GM23338 (cell line): ENCODE measurements at regions not wholly inside any gene's neighbourhood (a gene's known extent, or its start where the extent isn't known, plus 50 kb on each side); places are given as distances from the start of the nearest gene placed in this dataset.
A peak's percentile ranks its signal among the peaks of the same experiment; 100 is the strongest.

Source experiments
- ATAC-seq: fragments of 200-7000 bp; cut with Tn5 transposase; 3 replicates; pipeline ENCODE4 v1.9.1; 2020
- DNase-seq: peaks from one replicate; pipeline ENCODE4 v3.0.0-alpha.2; 2015; ENCODE audit warnings: low spot score
- H2AFZ ChIP-seq: fragments of 200-600 bp; sonication (generic); 2 replicates; pipeline ENCODE4 v1.8.0; 2016; ENCODE audit warnings: antibody characterized with exemption, mild to moderate bottlenecking, moderate library complexity
- H3F3A ChIP-seq: fragments of 200-600 bp; sonication (generic); replicated peaks from 2 replicates; pipeline ENCODE4 v1.8.0; 2017; ENCODE audit warnings: antibody characterized with exemption, mixed run types, low read depth
- H3K27ac ChIP-seq: fragments of 200-600 bp; sonication (generic); 2 replicates; pipeline ENCODE4 v1.6.1; 2016; ENCODE audit warnings: low read depth
- H3K27me3 ChIP-seq: fragments of 200-600 bp; sonication (generic); 2 replicates; pipeline ENCODE4 v1.8.0; 2016; ENCODE audit warnings: mild to moderate bottlenecking, mixed run types, moderate library complexity; ENCODE audit not compliant: insufficient read depth
- H3K36me3 ChIP-seq: fragments of 200-600 bp; sonication (generic); 2 replicates; pipeline ENCODE4 v1.8.0; 2016; ENCODE audit warnings: mild to moderate bottlenecking; ENCODE audit not compliant: insufficient read depth
- H3K4me1 ChIP-seq: fragments of 200-600 bp; sonication (generic); 2 replicates; pipeline ENCODE4 v1.8.0; 2016; ENCODE audit warnings: mild to moderate bottlenecking, moderate library complexity; ENCODE audit not compliant: insufficient read depth
- H3K4me2 ChIP-seq: fragments of 200-600 bp; sonication (generic); 2 replicates; pipeline ENCODE4 v1.7.1; 2017; ENCODE audit warnings: mixed run types
- H3K4me3 ChIP-seq: fragments of 200-600 bp; sonication (generic); 2 replicates; pipeline ENCODE4 v1.6.1; 2016; ENCODE audit warnings: mixed run types
- H3K79me2 ChIP-seq: fragments of 200-600 bp; sonication (generic); replicated peaks from 2 replicates; pipeline ENCODE4 v1.8.0; 2017; ENCODE audit warnings: mild to moderate bottlenecking; ENCODE audit not compliant: insufficient read depth
- H3K9me2 ChIP-seq: fragments of 200-600 bp; sonication (generic); 2 replicates; pipeline ENCODE4 v1.8.0; 2017; ENCODE audit not compliant: insufficient read depth
- H4K20me1 ChIP-seq: fragments of 200-600 bp; sonication (generic); replicated peaks from 2 replicates; pipeline ENCODE4 v1.8.0; 2017; ENCODE audit warnings: mild to moderate bottlenecking; ENCODE audit not compliant: insufficient read depth
- H3K27ac Mint-ChIP-seq: 2 replicates; pipeline ENCODE4 v1.8.0; 2020; ENCODE audit warnings: inconsistent platforms, mild to moderate bottlenecking, moderate library complexity, mixed read lengths
- H3K27me3 Mint-ChIP-seq: 3 replicates; pipeline ENCODE4 v1.8.0; 2022; ENCODE audit warnings: low read depth, mild to moderate bottlenecking, moderate library complexity, mixed read lengths, inconsistent platforms; ENCODE audit not compliant: insufficient read depth, poor library complexity
- H3K36me3 Mint-ChIP-seq: 3 replicates; pipeline ENCODE4 v1.8.0; 2021; ENCODE audit warnings: low read depth, mild to moderate bottlenecking, inconsistent platforms, moderate library complexity, mixed read lengths
- H3K4me1 Mint-ChIP-seq: 3 replicates; pipeline ENCODE4 v1.8.0; 2020; ENCODE audit warnings: mild to moderate bottlenecking, inconsistent platforms, mixed read lengths
- H3K4me3 Mint-ChIP-seq: 3 replicates; pipeline ENCODE4 v1.8.0; 2021; ENCODE audit warnings: moderate library complexity, mild to moderate bottlenecking, inconsistent platforms, mixed read lengths
- H3K9me3 Mint-ChIP-seq: 3 replicates; pipeline ENCODE4 v1.8.0; 2020; ENCODE audit warnings: moderate library complexity, mild to moderate bottlenecking, inconsistent platforms, mixed read lengths
- EZH2 ChIP-seq: fragments of 200-600 bp; sonication (generic); IDR thresholded peaks from one replicate; pipeline ENCODE4 v1.8.0; 2017; ENCODE audit warnings: antibody characterized with exemption, mild to moderate bottlenecking, low read depth; ENCODE audit not compliant: unreplicated experiment
- EZH2phosphoT487 ChIP-seq: fragments of 200-600 bp; sonication (generic); IDR thresholded peaks from one replicate; pipeline ENCODE4 v1.8.1; 2018; ENCODE audit warnings: antibody characterized with exemption; ENCODE audit not compliant: unreplicated experiment
- POLR2AphosphoS5 ChIP-seq: IDR thresholded peaks from 2 replicates; pipeline ENCODE4 v1.6.1; 2016; ENCODE audit warnings: antibody characterized with exemption, low read depth
- ZNF114 ChIP-seq: fragments of 250-450 bp; sonication (Bioruptor Pico); IDR thresholded peaks from 2 replicates; pipeline ENCODE4 v1.5.0; 2020; ENCODE audit warnings: mild to moderate bottlenecking, moderate library complexity
- ZNF331 ChIP-seq: fragments of 250-450 bp; sonication (Bioruptor Pico); IDR thresholded peaks from 2 replicates; pipeline ENCODE4 v1.5.0; 2020; ENCODE audit warnings: low read depth, mild to moderate bottlenecking, moderate library complexity
- TF ChIP-seq, protein P1 (sequence below): IDR thresholded peaks from 2 replicates; pipeline ENCODE4 v1.6.1; 2016; ENCODE audit warnings: antibody characterized with exemption
- TF ChIP-seq, protein P2 (sequence below), 2 experiments: fragments of 200-600 bp in 1 of 2; sonication (generic) in 1 of 2; conservative IDR thresholded peaks; 2 replicates each; pipeline versions ENCODE4 v1.5.1 to v1.6.1; 2016 to 2017; ENCODE audit warnings: antibody characterized with exemption in 2 of 2, low read depth in 2 of 2, mild to moderate bottlenecking in 2 of 2, moderate library complexity in 1 of 2
- TF ChIP-seq, protein P3 (sequence below): fragments of 250-450 bp; sonication (Bioruptor Pico); IDR thresholded peaks from 2 replicates; pipeline ENCODE4 v1.5.0; 2020; ENCODE audit warnings: mild to moderate bottlenecking, moderate library complexity

DNA sequence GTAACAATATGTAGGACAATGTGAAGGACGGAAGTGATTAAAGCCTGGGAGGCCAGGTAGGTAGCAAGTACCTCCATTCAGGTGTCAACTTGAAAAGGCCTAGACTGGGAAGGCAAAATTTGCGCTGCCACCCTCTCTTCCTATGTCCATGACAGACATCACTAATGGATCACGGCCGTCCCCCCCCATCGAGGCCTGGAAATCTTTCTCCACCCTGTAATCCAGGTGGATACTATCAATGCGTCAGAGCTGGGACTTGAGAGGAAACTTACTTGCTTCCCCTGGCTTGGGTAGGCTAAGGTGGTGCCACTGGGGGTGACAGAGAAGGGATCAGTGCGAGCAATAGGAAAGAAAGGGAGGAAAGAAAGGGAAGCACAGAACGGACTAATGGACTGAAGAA lies 156.1 kb downstream of the SALL1 start (continued):
- TF ChIP-seq, protein P1, sequence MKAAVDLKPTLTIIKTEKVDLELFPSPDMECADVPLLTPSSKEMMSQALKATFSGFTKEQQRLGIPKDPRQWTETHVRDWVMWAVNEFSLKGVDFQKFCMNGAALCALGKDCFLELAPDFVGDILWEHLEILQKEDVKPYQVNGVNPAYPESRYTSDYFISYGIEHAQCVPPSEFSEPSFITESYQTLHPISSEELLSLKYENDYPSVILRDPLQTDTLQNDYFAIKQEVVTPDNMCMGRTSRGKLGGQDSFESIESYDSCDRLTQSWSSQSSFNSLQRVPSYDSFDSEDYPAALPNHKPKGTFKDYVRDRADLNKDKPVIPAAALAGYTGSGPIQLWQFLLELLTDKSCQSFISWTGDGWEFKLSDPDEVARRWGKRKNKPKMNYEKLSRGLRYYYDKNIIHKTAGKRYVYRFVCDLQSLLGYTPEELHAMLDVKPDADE: no peak
- TF ChIP-seq, protein P2, sequence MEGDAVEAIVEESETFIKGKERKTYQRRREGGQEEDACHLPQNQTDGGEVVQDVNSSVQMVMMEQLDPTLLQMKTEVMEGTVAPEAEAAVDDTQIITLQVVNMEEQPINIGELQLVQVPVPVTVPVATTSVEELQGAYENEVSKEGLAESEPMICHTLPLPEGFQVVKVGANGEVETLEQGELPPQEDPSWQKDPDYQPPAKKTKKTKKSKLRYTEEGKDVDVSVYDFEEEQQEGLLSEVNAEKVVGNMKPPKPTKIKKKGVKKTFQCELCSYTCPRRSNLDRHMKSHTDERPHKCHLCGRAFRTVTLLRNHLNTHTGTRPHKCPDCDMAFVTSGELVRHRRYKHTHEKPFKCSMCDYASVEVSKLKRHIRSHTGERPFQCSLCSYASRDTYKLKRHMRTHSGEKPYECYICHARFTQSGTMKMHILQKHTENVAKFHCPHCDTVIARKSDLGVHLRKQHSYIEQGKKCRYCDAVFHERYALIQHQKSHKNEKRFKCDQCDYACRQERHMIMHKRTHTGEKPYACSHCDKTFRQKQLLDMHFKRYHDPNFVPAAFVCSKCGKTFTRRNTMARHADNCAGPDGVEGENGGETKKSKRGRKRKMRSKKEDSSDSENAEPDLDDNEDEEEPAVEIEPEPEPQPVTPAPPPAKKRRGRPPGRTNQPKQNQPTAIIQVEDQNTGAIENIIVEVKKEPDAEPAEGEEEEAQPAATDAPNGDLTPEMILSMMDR (conservative IDR thresholded peaks at IDR 0.05; ENCODE audit: low read depth in 2 of 2): no peak
- TF ChIP-seq ZNF331 (CRISPR knock-in tag) (no peak), EZH2phosphoT487 (no peak)

DNA sequence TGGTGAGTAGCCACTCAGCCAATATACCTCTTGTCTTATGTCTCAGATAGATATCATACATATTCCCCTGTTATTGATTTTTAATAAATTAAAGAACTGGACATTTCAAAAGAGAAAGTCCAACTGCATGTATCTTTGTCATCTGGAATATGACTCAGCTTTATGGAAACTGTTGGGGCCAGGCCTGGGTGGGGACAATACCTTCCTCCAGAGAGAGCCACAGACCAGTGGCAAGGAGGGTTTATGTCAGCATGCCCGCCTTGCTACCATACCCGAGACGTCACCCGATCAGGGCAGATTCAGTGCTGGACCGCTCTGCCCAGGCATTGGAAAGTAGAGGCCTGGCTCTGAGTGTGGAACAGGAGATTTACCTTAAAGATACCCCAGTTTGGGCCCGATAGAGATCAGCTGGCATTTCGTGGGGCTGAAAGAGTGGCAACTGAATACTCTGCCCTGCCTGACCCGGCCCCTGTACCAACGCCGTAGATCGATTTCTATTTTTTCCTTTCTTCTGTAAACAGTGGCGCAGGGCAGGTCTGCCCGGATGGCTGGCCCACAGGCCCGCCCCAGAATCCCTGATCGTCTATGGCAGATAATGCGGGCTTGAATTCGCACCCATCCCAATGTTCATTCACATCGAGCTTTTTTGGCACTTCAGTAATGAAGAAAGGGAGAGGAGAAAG lies 158.6 kb downstream of the SALL1 start:
- H3K4me2 ChIP-seq: no peak overlapping the region
- H3K79me2 ChIP-seq: no peaks in the 10 kb centered on the region
- Mint-ChIP-seq H3K4me3 (no peak overlapping the region), H3K36me3 (no peaks in the 10 kb centered on the region), H3K27me3 (peaks cover 7% of the 10 kb centered on the region), H3K27ac (no peak overlapping the region), H3K4me1 (peaks cover 4% of the 10 kb centered on the region; the same call in 2 of the 3 replicates), H3K9me3 (peaks cover 1% of the 10 kb centered on the region; the same call in 1 of the 3 replicates)
- no peaks in the 10 kb centered on the region for H3K4me1 ChIP-seq
- H4K20me1 ChIP-seq: no peaks in the 10 kb centered on the region
- H3K4me3 ChIP-seq: no peak overlapping the region
- no peak for DNase-seq
- H3K27me3 ChIP-seq: no peaks in the 10 kb centered on the region
- no peaks in the 10 kb centered on the region for H3K36me3 ChIP-seq
- no peak for ATAC-seq
- H3K9me2 ChIP-seq: 0 out of 2 replicates have a peak, but pooled peaks cover 3% of the 10 kb centered on the region
- H2AFZ ChIP-seq: peak overlapping the region; percentile 84; the same call in 1 of the 2 replicates
- no peak overlapping the region for H3K27ac ChIP-seq
- H3F3A ChIP-seq: no peaks in the 10 kb centered on the region
- TF ChIP-seq, protein P2 (conservative IDR thresholded peaks at IDR 0.05; ENCODE audit: low read depth in 2 of 2): no peak
- TF ChIP-seq, protein P1: no peak
- TF ChIP-seq POLR2AphosphoS5: no peak
- TF ChIP-seq EZH2: no peak
- TF ChIP-seq ZNF331 (CRISPR knock-in tag): no peak
- no peak for TF ChIP-seq ZNF114 (CRISPR knock-in tag)
- TF ChIP-seq, protein P3, sequence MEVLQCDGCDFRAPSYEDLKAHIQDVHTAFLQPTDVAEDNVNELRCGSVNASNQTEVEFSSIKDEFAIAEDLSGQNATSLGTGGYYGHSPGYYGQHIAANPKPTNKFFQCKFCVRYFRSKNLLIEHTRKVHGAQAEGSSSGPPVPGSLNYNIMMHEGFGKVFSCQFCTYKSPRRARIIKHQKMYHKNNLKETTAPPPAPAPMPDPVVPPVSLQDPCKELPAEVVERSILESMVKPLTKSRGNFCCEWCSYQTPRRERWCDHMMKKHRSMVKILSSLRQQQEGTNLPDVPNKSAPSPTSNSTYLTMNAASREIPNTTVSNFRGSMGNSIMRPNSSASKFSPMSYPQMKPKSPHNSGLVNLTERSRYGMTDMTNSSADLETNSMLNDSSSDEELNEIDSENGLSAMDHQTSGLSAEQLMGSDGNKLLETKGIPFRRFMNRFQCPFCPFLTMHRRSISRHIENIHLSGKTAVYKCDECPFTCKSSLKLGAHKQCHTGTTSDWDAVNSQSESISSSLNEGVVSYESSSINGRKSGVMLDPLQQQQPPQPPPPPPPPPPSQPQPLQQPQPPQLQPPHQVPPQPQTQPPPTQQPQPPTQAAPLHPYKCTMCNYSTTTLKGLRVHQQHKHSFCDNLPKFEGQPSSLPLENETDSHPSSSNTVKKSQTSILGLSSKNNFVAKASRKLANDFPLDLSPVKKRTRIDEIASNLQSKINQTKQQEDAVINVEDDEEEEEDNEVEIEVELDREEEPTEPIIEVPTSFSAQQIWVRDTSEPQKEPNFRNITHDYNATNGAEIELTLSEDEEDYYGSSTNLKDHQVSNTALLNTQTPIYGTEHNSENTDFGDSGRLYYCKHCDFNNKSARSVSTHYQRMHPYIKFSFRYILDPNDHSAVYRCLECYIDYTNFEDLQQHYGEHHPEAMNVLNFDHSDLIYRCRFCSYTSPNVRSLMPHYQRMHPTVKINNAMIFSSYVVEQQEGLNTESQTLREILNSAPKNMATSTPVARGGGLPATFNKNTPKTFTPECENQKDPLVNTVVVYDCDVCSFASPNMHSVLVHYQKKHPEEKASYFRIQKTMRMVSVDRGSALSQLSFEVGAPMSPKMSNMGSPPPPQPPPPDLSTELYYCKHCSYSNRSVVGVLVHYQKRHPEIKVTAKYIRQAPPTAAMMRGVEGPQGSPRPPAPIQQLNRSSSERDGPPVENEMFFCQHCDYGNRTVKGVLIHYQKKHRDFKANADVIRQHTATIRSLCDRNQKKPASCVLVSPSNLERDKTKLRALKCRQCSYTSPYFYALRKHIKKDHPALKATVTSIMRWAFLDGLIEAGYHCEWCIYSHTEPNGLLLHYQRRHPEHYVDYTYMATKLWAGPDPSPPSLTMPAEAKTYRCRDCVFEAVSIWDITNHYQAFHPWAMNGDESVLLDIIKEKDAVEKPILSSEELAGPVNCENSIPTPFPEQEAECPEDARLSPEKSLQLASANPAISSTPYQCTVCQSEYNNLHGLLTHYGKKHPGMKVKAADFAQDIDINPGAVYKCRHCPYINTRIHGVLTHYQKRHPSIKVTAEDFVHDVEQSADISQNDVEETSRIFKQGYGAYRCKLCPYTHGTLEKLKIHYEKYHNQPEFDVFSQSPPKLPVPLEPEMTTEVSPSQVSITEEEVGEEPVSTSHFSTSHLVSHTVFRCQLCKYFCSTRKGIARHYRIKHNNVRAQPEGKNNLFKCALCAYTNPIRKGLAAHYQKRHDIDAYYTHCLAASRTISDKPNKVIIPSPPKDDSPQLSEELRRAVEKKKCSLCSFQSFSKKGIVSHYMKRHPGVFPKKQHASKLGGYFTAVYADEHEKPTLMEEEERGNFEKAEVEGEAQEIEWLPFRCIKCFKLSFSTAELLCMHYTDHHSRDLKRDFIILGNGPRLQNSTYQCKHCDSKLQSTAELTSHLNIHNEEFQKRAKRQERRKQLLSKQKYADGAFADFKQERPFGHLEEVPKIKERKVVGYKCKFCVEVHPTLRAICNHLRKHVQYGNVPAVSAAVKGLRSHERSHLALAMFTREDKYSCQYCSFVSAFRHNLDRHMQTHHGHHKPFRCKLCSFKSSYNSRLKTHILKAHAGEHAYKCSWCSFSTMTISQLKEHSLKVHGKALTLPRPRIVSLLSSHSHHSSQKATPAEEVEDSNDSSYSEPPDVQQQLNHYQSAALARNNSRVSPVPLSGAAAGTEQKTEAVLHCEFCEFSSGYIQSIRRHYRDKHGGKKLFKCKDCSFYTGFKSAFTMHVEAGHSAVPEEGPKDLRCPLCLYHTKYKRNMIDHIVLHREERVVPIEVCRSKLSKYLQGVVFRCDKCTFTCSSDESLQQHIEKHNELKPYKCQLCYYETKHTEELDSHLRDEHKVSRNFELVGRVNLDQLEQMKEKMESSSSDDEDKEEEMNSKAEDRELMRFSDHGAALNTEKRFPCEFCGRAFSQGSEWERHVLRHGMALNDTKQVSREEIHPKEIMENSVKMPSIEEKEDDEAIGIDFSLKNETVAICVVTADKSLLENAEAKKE: no peak
